Muscle of arm (tissue), 1 donor: ENCODE measurements at regions not wholly inside any gene's neighbourhood (a gene's known extent, or its start where the extent isn't known, plus 50 kb on each side); places are given as distances from the start of the nearest gene placed in this dataset.

ENCODE experiments used
- DNase-seq: peaks from one replicate; pipeline ENCODE4 v3.0.0-alpha.2; 2013

DNA sequence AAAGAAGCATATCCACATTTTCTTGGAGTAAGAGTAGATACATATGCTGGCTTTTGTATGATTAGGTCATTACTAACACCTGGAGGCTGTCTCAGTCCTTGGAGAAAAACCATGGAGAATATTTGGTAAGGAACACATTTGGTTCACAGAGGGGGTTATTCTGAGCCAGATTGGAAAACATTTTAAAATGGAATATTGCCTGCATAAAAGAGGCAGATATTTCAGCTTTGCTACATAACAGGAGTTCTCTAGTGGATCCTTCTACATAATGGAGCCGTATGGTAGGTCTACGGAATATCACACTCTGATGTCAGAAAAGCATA is 415.1 kb downstream of the ADGRL2 start:
- DNase-seq = no peak

DNA sequence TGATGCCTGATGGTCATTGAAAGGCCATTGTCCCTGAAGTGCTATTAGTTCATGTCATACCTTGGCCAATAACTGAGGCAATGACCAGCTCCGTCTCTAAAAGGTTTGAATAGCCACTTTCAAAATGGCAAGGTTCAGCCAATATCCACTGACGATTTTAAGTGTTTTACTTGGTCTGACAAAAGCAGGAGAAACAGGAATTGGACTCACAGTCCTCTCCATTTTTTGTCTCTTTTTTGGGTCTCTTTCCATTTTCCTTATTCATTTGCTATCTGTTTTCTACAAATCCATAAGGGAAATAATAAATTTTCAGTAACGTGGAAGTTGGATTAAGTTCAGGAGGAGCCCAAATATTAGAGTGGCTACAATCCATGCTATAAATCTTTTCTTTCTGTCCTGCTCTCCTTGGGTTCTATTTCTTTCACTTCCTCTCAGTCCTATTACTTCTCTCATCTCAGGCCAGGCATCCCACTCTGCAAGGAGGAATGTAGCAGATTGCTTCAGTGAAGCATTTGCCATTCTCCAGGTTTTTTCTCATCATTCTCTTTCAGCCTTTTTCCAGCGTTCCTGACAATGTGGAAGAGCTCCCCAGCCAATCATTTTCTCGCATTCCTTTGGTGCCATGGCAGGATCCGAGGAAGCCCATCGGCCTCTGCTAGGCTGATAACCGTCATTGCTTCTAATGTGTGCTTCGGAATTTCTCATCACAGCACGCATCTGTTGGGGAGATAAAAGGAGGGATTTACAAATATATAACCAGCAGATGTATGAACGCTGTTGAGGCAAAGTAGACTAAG is 414.5 kb downstream of the ADGRL2 start:
- DNase-seq = peak; percentile 68

- DNase-seq = peak; percentile 38
These were observed 413.9 kb downstream of the ADGRL2 start for GRCh38 chr1:82214606-82215005.

- no peak for DNase-seq
These were observed 396.9 kb downstream of the ADGRL2 start for GRCh38 chr1:82197606-82198005.

- DNase-seq = no peak
These were observed 394.5 kb downstream of the ADGRL2 start for GRCh38 chr1:82195245-82195644.

- no peak for DNase-seq
These were observed 384.4 kb downstream of the ADGRL2 start for GRCh38 chr1:82185084-82185483.

GRCh38 chr1:82181846-82182245 is 381.1 kb downstream of the ADGRL2 start:
- DNase-seq = no peak

GRCh38 chr1:82179131-82179530 is 378.4 kb downstream of the ADGRL2 start:
- DNase-seq = no peak

GRCh38 chr1:82177192-82177591 is 376.5 kb downstream of the ADGRL2 start:
- no peak for DNase-seq

GRCh38 chr1:82171955-82172354 is 371.2 kb downstream of the ADGRL2 start:
- DNase-seq = no peak

GRCh38 chr1:82168482-82168881 is 367.7 kb downstream of the ADGRL2 start:
- DNase-seq = no peak

GRCh38 chr1:82165304-82165703 is 364.6 kb downstream of the ADGRL2 start:
- DNase-seq = no peak

- DNase-seq = no peak
These were observed 362.0 kb downstream of the ADGRL2 start for GRCh38 chr1:82162486-82163420.

- peak; percentile 48 for DNase-seq
These were observed 361.0 kb downstream of the ADGRL2 start for GRCh38 chr1:82161700-82162141.

DNA sequence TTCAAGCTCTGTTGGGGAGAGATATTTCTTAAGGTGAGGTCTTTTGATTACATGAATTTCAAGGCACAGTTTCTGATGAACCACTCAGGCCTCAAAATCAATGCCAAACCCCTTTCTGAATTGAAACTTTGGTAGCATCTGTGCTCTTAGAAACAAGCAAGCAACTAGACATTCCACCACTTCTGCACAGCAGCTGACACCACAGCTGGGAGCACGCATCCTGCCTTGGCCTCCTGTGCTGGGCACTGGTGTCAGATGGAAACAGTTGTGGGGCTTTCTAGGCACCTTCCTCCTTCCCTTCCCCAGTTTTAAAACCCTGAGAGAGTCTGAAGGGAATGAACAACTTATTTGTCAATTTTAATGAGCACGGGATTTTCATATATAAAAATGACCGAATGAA is 360.2 kb downstream of the ADGRL2 start:
- DNase-seq = no peak

- no peak for DNase-seq
These were observed 359.3 kb downstream of the ADGRL2 start for GRCh38 chr1:82160036-82160435.

DNA sequence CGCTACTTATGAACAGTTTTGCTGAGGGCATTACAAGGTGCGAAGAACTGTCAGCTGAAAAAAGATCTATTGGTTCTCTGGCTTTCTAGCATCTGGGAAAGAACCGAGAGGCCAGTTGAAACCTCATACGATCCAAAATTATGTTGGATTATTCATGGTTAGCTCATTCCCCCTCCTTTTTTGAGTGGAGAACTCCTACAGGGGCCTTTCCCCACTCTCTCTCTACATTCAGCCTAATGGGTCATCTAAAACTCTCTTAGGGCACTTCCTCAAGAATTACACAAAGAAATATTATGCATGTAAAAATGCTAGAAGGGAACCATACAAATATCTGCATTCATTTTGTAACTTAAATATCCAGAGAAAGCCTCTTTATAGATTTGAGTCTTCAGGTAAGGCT is 358.2 kb downstream of the ADGRL2 start:
- DNase-seq = no peak

DNA sequence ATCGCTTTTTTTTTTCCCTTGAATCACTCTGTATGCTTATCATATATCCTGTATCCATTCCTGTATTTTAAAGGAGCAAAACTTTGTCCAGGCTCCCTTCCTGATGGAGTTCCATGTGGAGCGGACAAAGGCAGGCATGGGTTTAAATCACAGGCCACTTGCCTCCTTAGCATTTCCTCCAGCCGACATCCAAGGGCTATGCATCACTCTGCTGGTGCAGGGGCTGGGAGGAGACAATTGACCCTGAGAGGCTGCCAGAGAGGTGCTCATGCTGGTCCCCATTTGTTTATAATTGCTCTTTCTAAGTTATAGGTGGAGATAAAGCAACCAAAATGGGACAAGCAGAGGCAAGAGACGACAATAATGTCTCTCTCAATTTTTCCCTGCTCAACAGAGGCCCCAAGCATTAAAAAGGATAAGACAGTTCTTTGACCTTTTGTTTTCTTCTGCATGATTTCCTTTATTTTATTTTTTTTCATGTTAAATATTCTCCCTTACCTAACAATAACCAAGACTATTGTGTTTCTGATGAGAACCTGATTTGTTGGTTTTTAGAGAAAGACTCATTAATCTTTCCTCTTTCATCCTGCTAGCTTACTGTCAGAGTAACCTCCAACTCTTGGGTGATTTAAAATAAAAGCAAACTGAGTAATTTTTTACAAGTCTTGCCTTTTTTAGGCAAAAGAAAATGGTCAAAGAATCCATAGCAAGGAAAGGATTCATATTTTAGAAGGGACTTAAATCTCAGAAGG is 353.7 kb downstream of the ADGRL2 start:
- no peak for DNase-seq

DNA sequence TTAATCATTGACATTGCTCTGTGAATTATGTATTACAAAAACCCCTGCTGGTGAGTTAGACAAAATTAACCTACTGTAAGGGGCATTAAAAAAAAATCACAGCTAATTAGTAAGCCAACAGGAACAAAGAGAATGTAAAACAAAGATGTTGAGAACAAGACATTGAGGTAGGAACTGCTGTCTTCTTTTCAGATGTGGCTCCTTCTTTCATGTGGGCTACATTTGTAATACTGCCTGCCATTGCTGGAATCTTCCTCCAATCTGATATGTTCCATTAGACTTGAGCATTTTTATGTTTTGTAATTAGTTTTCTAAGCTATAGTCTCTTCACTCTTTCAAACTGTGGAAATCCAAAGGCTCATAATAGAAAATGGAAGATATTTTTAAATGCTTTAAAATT is 353.0 kb downstream of the ADGRL2 start:
- no peak for DNase-seq

GRCh38 chr1:82153272-82153629 is 352.5 kb downstream of the ADGRL2 start:
- DNase-seq = no peak

DNA sequence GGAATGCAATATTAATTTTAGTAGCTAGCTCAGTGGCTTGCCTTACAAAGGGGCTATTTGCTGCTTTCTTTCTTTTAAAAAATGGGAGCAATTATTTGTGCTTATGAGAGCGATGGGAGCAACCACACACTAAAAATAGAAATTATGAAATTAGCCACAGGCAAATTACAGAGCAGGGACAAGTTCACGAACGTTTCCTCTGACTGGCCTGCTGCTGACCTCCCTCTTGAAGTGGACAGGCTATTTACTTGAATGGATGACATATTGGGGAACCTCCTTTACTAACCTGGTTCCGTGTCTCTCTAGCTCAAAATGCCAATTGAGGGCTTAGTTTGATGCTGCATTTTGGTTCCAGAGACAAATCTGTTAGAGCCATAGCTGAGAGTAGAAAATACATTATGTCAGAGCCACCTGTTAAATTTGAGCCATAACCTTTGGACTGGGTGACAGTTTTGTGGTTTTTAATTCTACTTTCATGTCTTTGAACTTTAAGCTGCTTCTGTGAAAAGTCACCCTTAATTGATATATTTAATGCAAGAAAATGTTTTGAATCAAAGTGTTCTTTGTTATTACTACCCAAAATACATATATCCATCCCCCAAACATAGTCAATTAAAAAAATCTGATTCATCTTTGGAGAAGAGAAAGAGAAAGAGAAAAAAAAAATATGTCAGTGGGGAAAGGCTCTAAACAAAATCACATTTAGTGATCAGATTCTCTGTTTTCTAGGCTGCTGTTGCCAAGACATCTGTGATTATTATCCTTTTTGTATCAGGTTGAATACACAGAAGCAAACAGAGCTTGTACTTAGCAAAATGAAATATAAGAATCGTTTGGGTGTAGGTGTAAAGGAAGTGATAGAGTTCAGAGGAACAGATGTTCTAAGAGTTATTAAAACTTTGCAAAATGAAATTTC is 351.9 kb downstream of the ADGRL2 start:
- no peak for DNase-seq
